Upper lobe of left lung (tissue), 6 donors: ENCODE measurements at regions not wholly inside any gene's neighbourhood (a gene's known extent, or its start where the extent isn't known, plus 50 kb on each side); places are given as distances from the start of the nearest gene placed in this dataset.
"Not testable (repeated sequence)": the region's sequence is repeated elsewhere in the genome, so short reads cannot be mapped to it uniquely, and the experiment has no call there.

Experiments
- ATAC-seq, 2 donors: fragments of 200-7000 bp; cut with Tn5 transposase; one replicate each; pipeline ENCODE4 v1.9.1; 2022; ENCODE audit warnings: mild to moderate bottlenecking in 2 of 2, moderate library complexity in 2 of 2; ENCODE audit not compliant: low FRiP score in 2 of 2
- DNase-seq, 2 donors: peaks; one replicate each; pipeline ENCODE4 v3.0.0-alpha.2; 2019 to 2020
- H3K27ac ChIP-seq, 4 donors: fragments of 200-600 bp; sonication (generic); one replicate each; pipeline ENCODE4 v1.5.1; 2016 to 2019
- H3K27me3 ChIP-seq, 4 donors: fragments of 200-600 bp; sonication (generic); one replicate each; pipeline ENCODE4 v1.5.1; 2017 to 2019
- H3K36me3 ChIP-seq, 4 donors: fragments of 200-600 bp; sonication (generic); one replicate each; pipeline ENCODE4 v1.5.1; 2016 to 2019
- H3K4me1 ChIP-seq, 4 donors: fragments of 200-600 bp; sonication (generic); one replicate each; pipeline ENCODE4 v1.5.1; 2018 to 2019
- H3K4me3 ChIP-seq, 4 donors: fragments of 200-600 bp; sonication (generic); one replicate each; pipeline ENCODE4 v1.5.1; 2017 to 2019; ENCODE audit warnings: mild to moderate bottlenecking in 2 of 4, moderate library complexity in 1 of 4
- H3K9me3 ChIP-seq, 4 donors: fragments of 200-600 bp; sonication (generic); one replicate each; pipeline ENCODE4 v1.5.1; 2018 to 2019
- EP300 ChIP-seq, 4 donors: sonication (generic); formaldehyde crosslinking; IDR thresholded peaks; one replicate each; pipeline ENCODE4 v1.5.1; 2017; ENCODE audit warnings: antibody characterized with exemption in 4 of 4, control low read depth in 2 of 4
- POLR2A ChIP-seq, 4 donors: fragments of 450-650 bp; IDR thresholded peaks; one replicate each; pipeline ENCODE4 v1.5.1; 2016 to 2017; ENCODE audit warnings: antibody characterized with exemption in 4 of 4, mild to moderate bottlenecking in 2 of 4
- POLR2AphosphoS5 ChIP-seq, 2 donors: sonication (generic); formaldehyde crosslinking; IDR thresholded peaks; one replicate each; pipeline ENCODE4 v1.5.1; 2017; ENCODE audit warnings: antibody characterized with exemption in 2 of 2
- WGBS, 2 donors: methylation state at CpG; one replicate each; pipeline ENCODE4 v1.1.5; 2017 to 2018; 5-methylcytosine and 5-hydroxymethylcytosine counted together
- TF ChIP-seq, protein P1 (sequence below), 6 experiments: fragments of 450-650 bp in 4 of 6; fragments of 200-600 bp in 2 of 6; sonication (generic) in 2 of 6; IDR thresholded peaks; one replicate each; pipeline ENCODE4 v1.5.1; 2016 to 2019; ENCODE audit warnings: antibody characterized with exemption in 6 of 6
- donor health status: DM: no; HTN: no; CAD: no; lungs with moderate emphysema.
- donor health status: DM: no; HTN: yes; CAD: no; lungs with severe emphysema.

DNA sequence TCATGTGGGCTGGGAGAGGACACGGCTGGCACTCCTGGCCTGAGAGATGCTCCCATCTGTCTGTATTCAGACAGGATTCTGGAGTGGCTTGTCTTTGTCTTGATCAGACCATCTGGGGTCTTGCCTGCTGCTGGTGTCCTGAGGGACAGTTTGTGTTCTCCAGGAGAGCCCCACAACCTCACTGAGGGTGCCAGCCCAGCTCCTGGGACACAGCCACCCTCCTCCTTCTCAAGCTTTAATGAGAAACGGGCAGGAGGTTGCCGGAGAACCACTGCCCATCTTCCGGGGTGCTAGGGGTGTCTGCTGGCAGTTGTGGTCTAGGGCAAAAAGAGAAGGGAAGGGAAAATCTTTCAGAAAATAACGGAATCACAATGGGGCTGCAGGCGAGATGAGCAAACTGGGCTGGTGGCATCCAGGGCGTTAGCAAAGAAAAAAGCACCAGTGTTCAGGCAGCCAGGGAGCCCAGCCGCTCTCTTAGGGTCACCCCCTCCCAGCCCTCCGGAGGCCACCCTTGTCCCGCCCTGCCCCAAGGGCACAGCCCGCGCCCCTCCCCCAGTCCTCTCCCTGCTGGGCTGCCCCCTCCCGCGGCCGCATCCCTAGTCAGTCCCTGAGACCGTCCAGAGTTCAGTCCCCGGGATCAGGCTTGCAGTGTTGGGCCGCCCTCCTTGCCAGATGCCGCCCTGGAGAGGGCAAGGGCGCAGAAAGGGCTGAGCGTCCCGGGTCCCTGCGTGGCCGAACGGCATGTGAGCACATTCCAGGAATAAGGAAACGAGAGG is 824.7 kb downstream of the KCNJ18 start:
- ATAC-seq (no peak), DNase-seq (peak in 1 of 2 donors; percentile 59)
- no peaks in the 10 kb centered on the region for H3K27me3 ChIP-seq
- no peaks in the 10 kb centered on the region for H3K4me1 ChIP-seq
- WGBS, 2 donors: 69 to 73% methylated on average over 21 to 26 of the region's 26 CpGs
- H3K4me3 ChIP-seq: no peak overlapping the region
- no peak overlapping the region for H3K27ac ChIP-seq
- H3K9me3 ChIP-seq: peaks cover 0 to 25% (median 0%) of the 10 kb centered on the region in 4 donors
- TF ChIP-seq POLR2AphosphoS5 (IDR thresholded peaks at IDR 0.05) (no peak), EP300 (IDR thresholded peaks at IDR 0.05) (no peak), POLR2A (IDR thresholded peaks at IDR 0.05) (no peak)
- TF ChIP-seq, protein P1, sequence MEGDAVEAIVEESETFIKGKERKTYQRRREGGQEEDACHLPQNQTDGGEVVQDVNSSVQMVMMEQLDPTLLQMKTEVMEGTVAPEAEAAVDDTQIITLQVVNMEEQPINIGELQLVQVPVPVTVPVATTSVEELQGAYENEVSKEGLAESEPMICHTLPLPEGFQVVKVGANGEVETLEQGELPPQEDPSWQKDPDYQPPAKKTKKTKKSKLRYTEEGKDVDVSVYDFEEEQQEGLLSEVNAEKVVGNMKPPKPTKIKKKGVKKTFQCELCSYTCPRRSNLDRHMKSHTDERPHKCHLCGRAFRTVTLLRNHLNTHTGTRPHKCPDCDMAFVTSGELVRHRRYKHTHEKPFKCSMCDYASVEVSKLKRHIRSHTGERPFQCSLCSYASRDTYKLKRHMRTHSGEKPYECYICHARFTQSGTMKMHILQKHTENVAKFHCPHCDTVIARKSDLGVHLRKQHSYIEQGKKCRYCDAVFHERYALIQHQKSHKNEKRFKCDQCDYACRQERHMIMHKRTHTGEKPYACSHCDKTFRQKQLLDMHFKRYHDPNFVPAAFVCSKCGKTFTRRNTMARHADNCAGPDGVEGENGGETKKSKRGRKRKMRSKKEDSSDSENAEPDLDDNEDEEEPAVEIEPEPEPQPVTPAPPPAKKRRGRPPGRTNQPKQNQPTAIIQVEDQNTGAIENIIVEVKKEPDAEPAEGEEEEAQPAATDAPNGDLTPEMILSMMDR (IDR thresholded peaks at IDR 0.05): no peak
- no peaks in the 10 kb centered on the region for H3K36me3 ChIP-seq

- TF ChIP-seq EP300 (IDR thresholded peaks at IDR 0.05) (no peak), POLR2A (IDR thresholded peaks at IDR 0.05) (no peak), POLR2AphosphoS5 (IDR thresholded peaks at IDR 0.05) (no peak)
- TF ChIP-seq, protein P1 (IDR thresholded peaks at IDR 0.05): no peak
- no peak for ATAC-seq
Observed at GRCh38 chr17:22517716-22518115, 825.4 kb downstream of the KCNJ18 start.

DNA sequence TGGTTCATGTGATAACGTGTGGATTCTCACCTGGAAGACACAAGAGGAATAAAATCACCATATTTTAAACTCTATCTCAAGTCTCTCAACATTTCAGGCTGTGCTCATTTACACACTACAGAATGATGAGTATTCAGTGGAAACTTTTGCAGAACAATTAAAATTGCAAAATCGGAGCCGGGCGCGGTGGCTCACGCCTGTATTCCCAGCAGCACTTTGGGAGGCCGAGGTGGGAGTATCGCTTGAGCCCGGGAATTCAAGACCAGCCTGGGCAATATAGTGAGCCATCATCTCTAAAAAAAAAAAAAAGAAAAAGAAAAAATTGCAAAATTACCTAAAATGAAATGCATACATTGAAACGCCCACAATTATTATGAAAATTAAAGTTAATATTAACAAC is 825.9 kb downstream of the KCNJ18 start:
- Histone ChIP-seq H3K9me3 (peaks cover 0 to 19% (median 0%) of the 10 kb centered on the region in 4 donors), H3K4me3 (no peak overlapping the region), H3K27me3 (no peaks in the 10 kb centered on the region), H3K4me1 (no peaks in the 10 kb centered on the region), H3K27ac (no peak overlapping the region), H3K36me3 (no peaks in the 10 kb centered on the region)
- WGBS, 2 donors: 85 to 88% methylated on average over 10 of the region's 10 CpGs
- ATAC-seq (no peak), DNase-seq (no peak)
- TF ChIP-seq POLR2A (IDR thresholded peaks at IDR 0.05): no peak
- TF ChIP-seq, protein P1 (IDR thresholded peaks at IDR 0.05): no peak
- TF ChIP-seq POLR2AphosphoS5 (IDR thresholded peaks at IDR 0.05): no peak
- TF ChIP-seq EP300 (IDR thresholded peaks at IDR 0.05): no peak

More at GRCh38 chr17:22517716-22518115, 825.4 kb downstream of the KCNJ18 start:
- H3K27me3 ChIP-seq: no peaks in the 10 kb centered on the region
- DNase-seq: peak in 1 of 2 donors; percentile 52
- no peaks in the 10 kb centered on the region for H3K36me3 ChIP-seq
- 57 to 58% methylated on average over 20 of the region's 20 CpGs for WGBS, 2 donors
- peaks cover 0 to 23% (median 0%) of the 10 kb centered on the region in 4 donors for H3K9me3 ChIP-seq
- H3K4me1 ChIP-seq: no peaks in the 10 kb centered on the region
- no peak overlapping the region for H3K27ac ChIP-seq
- no peak overlapping the region for H3K4me3 ChIP-seq

- not testable (repeated sequence) for DNase-seq, ATAC-seq, H3K9me3 ChIP-seq, H3K36me3 ChIP-seq, H3K4me3 ChIP-seq, H3K27me3 ChIP-seq, H3K4me1 ChIP-seq, H3K27ac ChIP-seq
- WGBS, 2 donors: 52 to 76% methylated on average over 1 of the region's 1 CpG
Observed at GRCh38 chr17:22548873-22549272, 856.5 kb downstream of the KCNJ18 start.

- 72 to 77% methylated on average over 18 to 23 of the region's 23 CpGs for WGBS, 2 donors
- not testable (repeated sequence) for H3K4me3 ChIP-seq, ATAC-seq, H3K36me3 ChIP-seq, H3K9me3 ChIP-seq, H3K4me1 ChIP-seq, H3K27ac ChIP-seq, H3K27me3 ChIP-seq
- DNase-seq: peak in 1 of 2 donors; percentile 44
Observed at GRCh38 chr17:22551695-22552415, 859.5 kb downstream of the KCNJ18 start.
